ENCODE measurements at regions not wholly inside any gene's neighbourhood (a gene's known extent, or its start where the extent isn't known, plus 50 kb on each side); places are given as distances from the start of the nearest gene placed in this dataset.

DNA sequence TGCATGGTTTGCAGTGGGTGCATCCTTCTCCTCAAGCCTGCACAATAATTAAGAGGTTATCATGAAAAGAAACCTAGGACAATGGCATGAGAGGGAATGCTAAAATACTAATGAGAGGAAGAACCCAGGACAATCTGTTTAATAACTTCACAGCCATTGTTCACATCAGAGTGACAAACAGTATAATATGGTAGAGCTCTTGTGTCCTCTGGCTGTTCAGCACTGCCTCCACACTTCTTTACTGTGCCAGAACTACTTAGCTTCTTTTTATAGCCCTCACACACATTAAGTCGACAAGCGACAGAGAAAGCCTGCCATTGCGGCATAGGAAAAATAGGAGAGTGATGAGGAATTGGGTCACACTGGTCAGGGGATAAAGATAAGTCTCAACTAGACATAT is 65.0 kb upstream of the MEIS2 start:
- DNase-seq, result no peak

DNA sequence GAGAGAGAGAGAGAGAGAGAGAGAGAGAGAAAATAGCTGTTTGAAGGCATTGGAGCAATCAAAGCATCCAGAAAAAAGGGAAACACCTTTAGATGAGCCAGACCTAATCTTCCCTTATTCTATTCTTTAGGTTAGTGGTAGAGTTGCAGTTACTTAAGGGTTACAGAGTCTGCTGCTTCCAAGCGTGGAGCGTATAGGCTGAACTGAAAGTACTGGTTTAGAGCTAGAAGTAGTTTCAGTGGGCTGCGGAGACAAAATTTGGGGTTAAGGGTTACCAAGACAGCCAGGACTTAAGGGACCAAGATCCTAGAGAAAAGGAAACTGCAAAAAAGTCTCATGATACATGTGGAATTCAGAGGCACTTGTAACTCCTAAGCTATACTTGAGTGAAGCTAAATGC is 66.1 kb upstream of the MEIS2 start:
- DNase-seq, result no peak

DNA sequence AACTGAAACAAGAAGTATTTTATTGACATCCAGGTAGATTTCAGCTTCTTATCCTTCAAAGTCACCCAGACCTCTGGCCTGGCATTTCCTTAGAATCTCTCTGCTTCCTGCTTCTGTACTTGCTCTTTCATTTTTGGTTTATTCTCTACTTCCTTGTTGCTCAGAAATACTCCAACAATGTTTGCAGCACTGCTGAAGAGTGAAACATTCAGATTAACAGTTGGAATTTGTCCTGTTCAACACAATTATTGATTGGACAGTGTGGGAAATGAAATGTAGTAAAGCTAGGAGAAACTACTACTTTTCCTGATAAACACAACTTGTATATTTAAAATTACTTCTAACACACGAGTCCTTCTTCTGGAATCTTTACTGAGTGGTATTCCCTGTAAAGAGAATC is 81.0 kb upstream of the MEIS2 start:
- DNase-seq, result no peak

DNA sequence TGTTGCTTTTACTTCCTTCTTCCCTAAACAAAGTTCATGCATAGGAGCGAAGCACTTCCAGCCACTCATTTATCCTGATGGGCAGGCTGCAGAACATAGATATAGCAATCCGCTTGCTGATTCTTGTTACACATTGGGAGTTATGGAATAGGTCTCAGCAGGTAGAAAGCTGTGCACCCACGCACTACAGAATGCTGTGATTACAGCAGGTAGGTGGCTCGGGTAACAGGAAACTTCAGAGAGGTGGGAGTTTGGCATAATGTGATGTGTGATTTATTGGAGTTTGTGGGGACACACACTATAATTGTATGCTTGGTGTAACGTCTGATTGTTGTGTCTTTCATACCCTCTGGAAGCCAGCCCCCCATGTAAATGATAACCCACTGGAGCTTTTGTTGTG is 99.2 kb upstream of the MEIS2 start:
- DNase-seq, result no peak

GRCh38 chr15:37203050-37203449 is 102.7 kb upstream of the MEIS2 start:
- DNase-seq, result no peak

GRCh38 chr15:37204692-37205091 is 104.3 kb upstream of the MEIS2 start:
- DNase-seq, result no peak

GRCh38 chr15:37206690-37207089 is 106.3 kb upstream of the MEIS2 start:
- no peak for DNase-seq

GRCh38 chr15:37208146-37209040 is 108.0 kb upstream of the MEIS2 start:
- DNase-seq, result no peak

- DNase-seq, result no peak
Observed at GRCh38 chr15:37209041-37209363, 108.7 kb upstream of the MEIS2 start.

GRCh38 chr15:37217567-37217966 is 117.2 kb upstream of the MEIS2 start:
- DNase-seq, result no peak

- no peak for DNase-seq
Observed at GRCh38 chr15:37218351-37218916, 118.1 kb upstream of the MEIS2 start.

DNA sequence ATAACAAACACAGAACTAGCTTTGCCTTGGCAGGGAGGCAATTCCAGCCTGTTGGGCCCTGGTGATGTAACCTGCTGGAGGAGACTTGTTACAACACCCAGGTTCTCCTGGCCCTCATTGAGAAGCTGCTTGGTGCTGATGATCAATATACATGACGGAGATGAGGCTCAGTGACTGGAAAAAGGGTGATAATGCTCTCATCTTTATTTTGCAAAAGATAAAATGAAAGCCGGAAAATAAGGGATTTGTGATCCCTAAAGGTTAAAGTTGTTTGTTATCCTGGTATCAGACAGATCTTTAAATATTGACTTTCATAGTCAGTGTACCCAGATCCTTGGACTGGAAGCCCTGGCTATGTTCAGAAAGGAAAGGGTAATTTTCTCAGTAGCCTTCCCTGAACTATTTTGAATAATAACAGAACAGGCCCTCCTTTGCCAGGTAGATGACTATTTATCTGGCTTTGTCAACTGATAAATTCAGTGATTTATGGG is 118.9 kb upstream of the MEIS2 start:
- DNase-seq, result no peak

DNA sequence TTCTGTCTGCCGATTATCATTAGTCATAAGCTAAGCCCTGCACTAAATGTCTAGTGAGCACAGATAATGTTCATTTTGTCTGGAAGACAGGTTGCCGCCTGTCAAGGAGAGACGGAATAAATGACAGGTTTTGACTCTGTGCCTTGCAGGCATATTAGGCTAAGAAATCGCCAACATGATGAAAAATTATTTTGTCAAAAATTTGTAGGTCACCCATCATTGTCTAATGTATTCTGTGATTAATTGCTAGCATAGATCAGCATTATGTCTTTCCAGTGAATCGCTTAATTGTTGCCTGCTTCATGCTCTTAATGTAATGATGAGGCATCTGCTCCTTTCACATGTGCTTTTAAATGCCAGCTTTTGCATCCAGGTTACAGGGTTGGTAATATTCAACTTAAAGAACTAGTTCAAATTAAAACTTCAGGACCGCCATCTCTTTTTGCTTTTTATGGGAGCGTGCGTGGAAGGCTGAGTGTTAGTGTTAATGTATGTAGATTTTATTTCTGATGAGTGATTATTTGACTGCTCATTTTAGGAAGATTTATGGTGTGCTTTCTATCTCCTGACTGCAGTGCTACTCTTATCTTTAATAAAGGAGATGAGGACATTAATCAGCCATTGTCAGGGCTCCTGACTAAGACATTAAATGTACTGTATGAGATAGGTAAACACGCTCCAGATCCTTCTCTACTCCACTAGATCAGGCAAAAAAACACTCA is 120.8 kb upstream of the MEIS2 start:
- no peak for DNase-seq

- DNase-seq, result no peak
Observed at GRCh38 chr15:37221671-37222145, 121.4 kb upstream of the MEIS2 start.

GRCh38 chr15:37223089-37223488 is 122.7 kb upstream of the MEIS2 start:
- no peak for DNase-seq

DNA sequence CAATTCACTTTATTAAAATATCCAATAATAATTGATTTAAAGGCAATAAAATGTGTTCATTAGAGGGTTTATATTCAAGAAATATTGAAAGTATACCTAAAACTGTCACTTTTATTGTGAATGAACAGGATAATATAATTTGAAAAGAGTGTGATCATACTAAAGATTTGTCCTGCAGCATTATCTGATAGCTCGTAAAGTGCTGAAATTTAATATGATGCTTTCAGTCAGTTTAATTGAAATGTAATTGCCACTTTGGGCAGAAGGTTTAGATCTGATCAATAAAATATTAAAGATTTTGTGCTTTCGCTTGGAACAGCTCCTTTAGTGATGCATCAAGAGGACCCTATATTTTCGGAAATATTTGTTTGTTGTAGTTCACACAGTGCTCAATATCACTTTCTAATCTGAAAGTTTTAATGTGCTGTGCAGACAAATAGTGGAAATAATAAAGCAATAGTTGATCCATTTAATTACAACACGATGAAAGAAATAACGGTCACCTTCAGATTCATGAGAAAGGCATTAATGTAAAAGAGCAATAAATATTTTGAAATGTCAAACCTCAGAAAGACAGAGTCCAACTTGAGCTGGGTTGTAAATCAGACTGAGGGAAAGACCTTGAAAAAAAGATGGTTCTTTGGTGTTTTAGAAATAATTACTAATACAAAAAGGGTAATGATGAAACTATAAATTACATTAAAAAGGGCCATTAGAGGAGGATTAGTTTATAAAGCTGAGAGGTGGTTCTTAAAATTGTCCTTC is 129.7 kb upstream of the MEIS2 start:
- DNase-seq, result no peak

DNA sequence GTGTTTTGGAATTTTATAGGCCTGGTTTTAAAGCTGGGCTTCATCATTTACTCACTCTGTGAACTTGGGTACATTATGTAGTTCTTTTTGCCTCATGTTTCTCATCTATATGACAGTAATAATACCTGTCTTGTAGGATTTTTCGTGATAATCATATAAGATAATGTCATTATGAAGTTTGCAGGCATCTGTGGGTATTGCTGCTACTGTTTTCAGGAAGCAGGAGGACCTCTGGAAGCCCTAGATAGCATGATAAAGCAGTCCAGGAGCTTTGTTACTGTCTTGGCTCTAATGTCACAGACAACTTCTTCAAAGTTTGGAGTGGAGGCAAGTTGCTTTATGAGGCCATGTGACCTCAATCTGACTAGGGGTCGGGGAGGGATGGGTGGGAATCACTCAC is 145.0 kb upstream of the MEIS2 start:
- no peak for DNase-seq

DNA sequence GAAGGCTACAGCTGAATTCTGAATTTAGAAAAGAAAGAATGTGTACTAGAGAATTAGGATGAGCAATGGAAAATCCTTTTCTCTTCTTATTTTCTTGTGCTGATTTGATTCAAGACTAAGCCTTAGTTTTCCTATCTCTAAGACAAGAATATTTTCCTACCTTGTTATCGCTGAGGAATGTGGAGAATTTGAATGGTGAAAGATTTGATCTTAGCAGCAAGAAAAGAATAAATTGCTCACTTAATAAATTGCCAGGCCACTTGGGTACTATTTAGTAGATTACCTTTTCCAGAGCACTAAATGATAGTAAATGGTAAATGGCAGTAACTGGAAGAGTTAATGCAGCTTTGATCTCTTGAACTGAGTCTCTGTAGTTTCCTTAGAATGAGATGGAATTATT is 145.7 kb upstream of the MEIS2 start:
- no peak for DNase-seq

GRCh38 chr15:37246856-37247255 is 146.5 kb upstream of the MEIS2 start:
- DNase-seq, result no peak

- DNase-seq, result no peak
Observed at GRCh38 chr15:37249249-37249648, 148.9 kb upstream of the MEIS2 start.

- no peak for DNase-seq
Observed at GRCh38 chr15:37252530-37252929, 152.2 kb upstream of the MEIS2 start.

- no peak for DNase-seq
Observed at GRCh38 chr15:37253877-37254276, 153.5 kb upstream of the MEIS2 start.

DNA sequence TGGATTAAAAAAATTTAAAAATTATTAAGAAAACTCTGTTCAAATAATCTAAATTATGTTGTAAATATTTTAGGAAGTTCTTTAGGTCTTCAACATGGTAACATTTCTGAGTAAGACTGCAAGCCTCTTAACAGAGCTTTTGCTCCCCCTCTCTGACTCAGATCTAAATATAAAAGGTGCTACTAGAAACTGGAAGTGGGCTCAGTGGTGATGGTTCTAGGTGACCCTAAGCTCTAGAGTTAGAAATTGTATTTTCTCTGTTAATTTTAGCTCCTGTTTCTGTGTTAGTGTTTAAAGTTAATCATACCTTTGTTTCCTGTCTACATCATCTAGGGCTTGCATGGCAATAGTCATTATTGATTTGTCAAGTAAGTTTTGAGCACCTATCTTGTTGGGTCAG is 159.9 kb upstream of the MEIS2 start:
- no peak for DNase-seq
